HUES6 (cell line): ENCODE measurements at regions not wholly inside any gene's neighbourhood (a gene's known extent, or its start where the extent isn't known, plus 50 kb on each side); places are given as distances from the start of the nearest gene placed in this dataset.
A peak's percentile ranks its signal among the peaks of the same experiment; 100 is the strongest.

ENCODE experiments used
- H3K27ac ChIP-seq: 2 replicates; pipeline ENCODE4 v1.7.0; 2013; ENCODE audit warnings: low read depth, mild to moderate bottlenecking, low read length, inconsistent platforms
- H3K27me3 ChIP-seq: 2 replicates; pipeline ENCODE4 v1.6.1; 2013; ENCODE audit warnings: low read length; ENCODE audit not compliant: control insufficient read depth, insufficient read depth
- H3K36me3 ChIP-seq: 2 replicates; pipeline ENCODE4 v1.6.1; 2013; ENCODE audit warnings: low read length; ENCODE audit not compliant: control insufficient read depth, insufficient read depth
- H3K4me1 ChIP-seq: 2 replicates; pipeline ENCODE4 v1.6.1; 2013; ENCODE audit warnings: low read length; ENCODE audit not compliant: control insufficient read depth, insufficient read depth
- H3K4me3 ChIP-seq: 2 replicates; pipeline ENCODE4 v1.5.1; 2013; ENCODE audit warnings: low read depth, low read length
- H3K9ac ChIP-seq: one replicate; pipeline ENCODE4 v1.6.1; 2013; ENCODE audit warnings: mild to moderate bottlenecking, low read length
- H3K9me3 ChIP-seq: 2 replicates; pipeline ENCODE4 v1.6.1; 2013; ENCODE audit warnings: low read depth, low read length; ENCODE audit not compliant: control insufficient read depth, insufficient read depth

- H3K4me3 ChIP-seq, result no peak overlapping the region
- no peak overlapping the region for H3K9ac ChIP-seq
- H3K9me3 ChIP-seq, result no peaks in the 10 kb centered on the region
- H3K36me3 ChIP-seq, result no peaks in the 10 kb centered on the region
- H3K27me3 ChIP-seq, result no peaks in the 10 kb centered on the region
- no peak overlapping the region for H3K27ac ChIP-seq
- H3K4me1 ChIP-seq, result no peaks in the 10 kb centered on the region
Observed at GRCh38 chr4:102422843-102423242, 77.6 kb upstream of the SLC39A8 start.

- no peak overlapping the region for H3K4me3 ChIP-seq
- H3K4me1 ChIP-seq, result no peaks in the 10 kb centered on the region
Observed at GRCh38 chr4:102423375-102423774, 77.8 kb upstream of the NFKB1 start.

DNA sequence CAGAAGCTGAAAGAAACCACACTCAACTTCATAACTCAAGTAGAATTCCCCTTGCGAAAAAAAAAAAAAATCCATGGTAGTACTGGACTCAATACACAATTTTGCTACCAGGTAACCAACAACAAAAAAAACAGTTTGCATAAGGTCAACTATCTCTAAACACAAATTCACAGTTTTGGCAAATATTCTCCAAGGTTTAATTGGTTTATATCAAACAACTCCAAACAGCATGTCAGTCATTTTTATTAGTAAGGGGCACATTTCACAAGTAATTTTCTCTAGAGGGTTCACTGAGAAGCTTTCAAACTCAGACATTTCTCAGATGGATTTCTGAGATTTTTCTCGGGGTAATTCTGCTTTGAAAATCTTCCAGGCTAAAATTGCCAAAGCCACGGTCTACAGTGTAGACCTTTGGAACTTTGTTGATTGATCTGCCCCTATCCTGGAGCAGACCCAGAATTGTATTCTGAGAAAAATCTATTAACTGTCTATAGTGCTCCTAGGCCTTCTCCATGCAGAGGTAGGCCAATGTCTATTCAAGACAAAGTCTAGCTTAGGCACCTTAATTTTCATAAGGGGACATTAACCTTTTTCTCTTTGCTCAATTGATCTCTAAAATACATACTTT, 73.7 kb upstream of the NFKB1 start:
- no peak overlapping the region for H3K9ac ChIP-seq
- no peaks in the 10 kb centered on the region for H3K9me3 ChIP-seq
- no peaks in the 10 kb centered on the region for H3K36me3 ChIP-seq
- no peak overlapping the region for H3K27ac ChIP-seq
- H3K27me3 ChIP-seq, result no peaks in the 10 kb centered on the region
- H3K4me3 ChIP-seq, result no peak overlapping the region
- peaks cover 16% of the 10 kb centered on the region for H3K4me1 ChIP-seq

More at GRCh38 chr4:102423375-102423774, 77.8 kb upstream of the NFKB1 start:
- no peaks in the 10 kb centered on the region for H3K36me3 ChIP-seq
- no peaks in the 10 kb centered on the region for H3K27me3 ChIP-seq
- H3K27ac ChIP-seq, result no peak overlapping the region
- H3K9me3 ChIP-seq, result no peaks in the 10 kb centered on the region
- no peak overlapping the region for H3K9ac ChIP-seq

- no peaks in the 10 kb centered on the region for H3K9me3 ChIP-seq
- H3K36me3 ChIP-seq, result no peaks in the 10 kb centered on the region
- H3K9ac ChIP-seq, result no peak overlapping the region
- no peak overlapping the region for H3K27ac ChIP-seq
- H3K4me1 ChIP-seq, result peaks cover 16% of the 10 kb centered on the region
- H3K27me3 ChIP-seq, result no peaks in the 10 kb centered on the region
- H3K4me3 ChIP-seq, result no peak overlapping the region
Observed at GRCh38 chr4:102428122-102428521, 73.0 kb upstream of the NFKB1 start.

DNA sequence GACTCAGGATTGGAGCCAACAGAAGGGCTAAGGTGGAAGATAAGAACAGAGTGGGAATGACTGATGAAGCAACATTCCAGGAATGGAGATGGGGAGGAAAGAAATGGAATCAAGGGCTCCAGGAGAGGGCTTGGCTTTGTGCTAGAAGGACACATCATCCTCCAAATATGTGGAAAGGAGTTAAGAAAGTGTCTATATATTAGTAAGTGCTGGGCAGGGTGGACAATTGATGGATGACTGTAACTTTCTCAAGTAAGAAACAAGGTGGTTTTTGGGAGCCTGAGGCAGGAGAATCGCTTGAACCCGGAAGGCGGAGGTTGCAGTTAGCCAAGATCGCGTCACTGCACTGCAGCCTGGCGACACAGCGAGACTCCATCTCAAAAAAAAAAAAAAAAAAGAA, 71.6 kb upstream of the NFKB1 start:
- Histone ChIP-seq H3K4me3 (no peak overlapping the region), H3K9ac (no peak overlapping the region), H3K27me3 (no peaks in the 10 kb centered on the region), H3K36me3 (no peaks in the 10 kb centered on the region), H3K9me3 (no peaks in the 10 kb centered on the region; the same call in 1 of the 2 replicates), H3K4me1 (peaks cover 16% of the 10 kb centered on the region), H3K27ac (no peak overlapping the region)

- no peaks in the 10 kb centered on the region for H3K27me3 ChIP-seq
- H3K4me3 ChIP-seq, result peak overlapping the region; percentile 45
- H3K9me3 ChIP-seq, result no peaks in the 10 kb centered on the region; the same call in 1 of the 2 replicates
- H3K36me3 ChIP-seq, result no peaks in the 10 kb centered on the region
- no peak overlapping the region; the same call in 1 of the 2 replicates for H3K27ac ChIP-seq
- H3K4me1 ChIP-seq, result peaks cover 16% of the 10 kb centered on the region
- peak overlapping the region; percentile 69 for H3K9ac ChIP-seq
Observed at GRCh38 chr4:102430461-102430910, 70.7 kb upstream of the NFKB1 start.

- Histone ChIP-seq H3K27ac (no peak overlapping the region), H3K36me3 (no peaks in the 10 kb centered on the region)
Observed at GRCh38 chr4:102431608-102431961, 69.6 kb upstream of the NFKB1 start.

GRCh38 chr4:102437111-102437510, 64.0 kb upstream of the NFKB1 start:
- no peak overlapping the region for H3K4me3 ChIP-seq
- no peaks in the 10 kb centered on the region for H3K36me3 ChIP-seq
- H3K27ac ChIP-seq, result no peak overlapping the region
- H3K27me3 ChIP-seq, result no peaks in the 10 kb centered on the region
- H3K4me1 ChIP-seq, result no peaks in the 10 kb centered on the region
- H3K9me3 ChIP-seq, result peaks cover 2% of the 10 kb centered on the region
- no peak overlapping the region for H3K9ac ChIP-seq

More at GRCh38 chr4:102431608-102431961, 69.6 kb upstream of the NFKB1 start:
- no peak overlapping the region for H3K9ac ChIP-seq
- H3K4me3 ChIP-seq, result peak overlapping the region; percentile 45
- no peaks in the 10 kb centered on the region for H3K27me3 ChIP-seq
- peaks cover 2% of the 10 kb centered on the region for H3K9me3 ChIP-seq
- peaks cover 16% of the 10 kb centered on the region for H3K4me1 ChIP-seq

DNA sequence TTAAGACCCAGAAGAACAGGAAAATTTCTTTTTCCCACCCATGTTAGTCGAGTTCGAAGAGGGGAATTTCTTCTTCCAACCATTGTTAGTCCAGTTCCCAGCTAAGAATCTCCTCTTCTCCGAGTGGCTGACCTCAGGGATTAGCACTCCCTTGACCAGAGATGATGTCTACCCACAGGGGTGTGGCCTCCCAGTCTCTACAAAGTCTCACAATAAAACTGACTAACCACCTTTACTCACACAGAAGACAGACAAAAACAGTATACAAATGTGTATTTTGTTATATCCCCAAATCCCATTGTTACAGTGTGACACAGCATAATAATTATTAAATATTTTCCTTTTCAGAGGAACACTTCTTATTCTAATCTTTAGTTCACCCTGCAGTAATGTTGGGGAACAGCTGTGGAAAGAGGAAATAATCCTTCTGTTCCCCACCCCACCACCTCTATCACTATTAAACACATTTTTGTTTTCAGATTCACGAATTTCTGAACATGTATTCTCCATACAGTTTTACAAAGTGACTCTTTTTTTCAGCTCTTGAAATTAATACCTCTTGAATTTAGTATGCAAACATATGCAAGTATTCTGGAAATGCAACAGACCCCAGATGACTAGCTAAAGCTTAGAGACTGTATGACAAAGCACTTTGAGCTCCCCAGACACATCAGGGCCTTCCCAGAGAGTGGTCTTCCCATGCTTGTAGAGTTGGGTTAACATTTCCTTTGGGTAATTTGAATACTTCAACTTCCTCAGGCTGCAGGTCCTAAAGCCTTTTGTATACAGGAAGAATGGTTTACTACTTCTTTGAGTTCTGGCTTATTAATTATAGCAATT, 62.5 kb upstream of the NFKB1 start:
- H3K27ac ChIP-seq, result no peak overlapping the region
- no peak overlapping the region for H3K9ac ChIP-seq
- no peaks in the 10 kb centered on the region for H3K36me3 ChIP-seq
- H3K4me3 ChIP-seq, result no peak overlapping the region
- peaks cover 2% of the 10 kb centered on the region for H3K9me3 ChIP-seq
- no peaks in the 10 kb centered on the region for H3K4me1 ChIP-seq
- no peaks in the 10 kb centered on the region for H3K27me3 ChIP-seq

DNA sequence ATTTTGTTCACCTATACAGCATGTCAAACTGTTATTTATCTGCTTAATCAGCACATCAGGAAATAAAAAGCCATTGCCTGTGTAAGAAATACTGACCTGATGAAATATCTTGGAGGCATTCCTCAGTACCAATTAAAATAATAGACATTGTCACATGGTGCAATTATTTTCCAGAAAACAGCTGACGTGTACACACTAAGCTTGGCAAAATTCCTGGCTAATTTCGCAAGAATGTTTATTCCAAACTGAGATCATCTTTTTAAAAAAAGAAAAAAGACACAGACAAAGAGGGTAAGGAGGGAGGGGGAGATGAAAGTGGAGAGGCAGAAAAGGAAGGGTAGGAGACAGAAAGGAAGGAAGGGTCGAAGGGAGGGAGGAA, 61.9 kb upstream of the NFKB1 start:
- Histone ChIP-seq H3K4me1 (no peaks in the 10 kb centered on the region), H3K27me3 (no peaks in the 10 kb centered on the region), H3K9me3 (peaks cover 2% of the 10 kb centered on the region), H3K27ac (no peak overlapping the region), H3K4me3 (no peak overlapping the region), H3K9ac (no peak overlapping the region), H3K36me3 (no peaks in the 10 kb centered on the region)

- Histone ChIP-seq H3K27ac (no peak overlapping the region), H3K27me3 (no peaks in the 10 kb centered on the region), H3K4me3 (no peak overlapping the region), H3K36me3 (no peaks in the 10 kb centered on the region), H3K9ac (no peak overlapping the region), H3K9me3 (peaks cover 2% of the 10 kb centered on the region; the same call in 1 of the 2 replicates), H3K4me1 (no peaks in the 10 kb centered on the region)
Observed at GRCh38 chr4:102439812-102440211, 61.3 kb upstream of the NFKB1 start.
